HCT116 (cell line): ENCODE measurements at regions not wholly inside any gene's neighbourhood (a gene's known extent, or its start where the extent isn't known, plus 50 kb on each side); places are given as distances from the start of the nearest gene placed in this dataset.

Experiments
- ATAC-seq: fragments of 200-7000 bp; cut with Tn5 transposase; 2 replicates; pipeline ENCODE4 v1.9.1; 2020; ENCODE audit warnings: mild to moderate bottlenecking, moderate library complexity
- BruUV-seq: library from RNA; stranded (reverse); fragments of 400-500 nt; replicated peaks from 2 replicates; lab custom pipeline; 2021; lab: Mats Ljungman, UMichigan
- CTCF ChIA-PET: fragments of 300-600 bp; sonication (Branson Sonifier 250); formaldehyde crosslinking; loops from one replicate; lab custom pipeline; 2021; ENCODE audit warnings: antibody characterized with exemption; lab: Charles Lee
- POLR2A ChIA-PET: fragments of 300-600, 350-600 bp; sonication (Branson Sonifier 250); formaldehyde crosslinking; loops from one replicate; lab custom pipeline; 2021; ENCODE audit warnings: antibody characterized with exemption; lab: Charles Lee
- RAD21 ChIA-PET, 2 experiments: fragments of 300-600 bp; sonication (Branson Sonifier 250); formaldehyde crosslinking; loops; one replicate each; lab custom pipeline; 2023; ENCODE audit warnings: low total read pairs in 2 of 2; ENCODE audit not compliant: uncharacterized antibody in 2 of 2, unreplicated experiment in 2 of 2, low non-redundant PET in 1 of 2; lab: Charles Lee
- DNase-seq: peaks from one replicate; pipeline ENCODE4 v3.0.0-alpha.2; 2010; ENCODE audit warnings: low read depth, low spot score
- H2AFZ ChIP-seq: fragments of 200-600 bp; shearing (Covaris generic), sonication (generic); 2 replicates; pipeline ENCODE4 v1.6.1; 2017; ENCODE audit warnings: low read depth, mixed run types, mixed read lengths, antibody characterized with exemption, low read length; ENCODE audit not compliant: poor library complexity, severe bottlenecking
- H3K27ac ChIP-seq: 2 replicates; pipeline ENCODE4 v1.5.1; 2012; ENCODE audit warnings: low read depth, low read length
- H3K27me3 ChIP-seq: fragments of 200-600 bp; sonication (generic); 2 replicates; pipeline ENCODE4 v1.6.1; 2016; ENCODE audit warnings: mixed run types, low read length, mixed read lengths; ENCODE audit not compliant: insufficient read depth
- H3K36me3 ChIP-seq, 2 experiments: fragments of 200-500 bp in 1 of 2; fragments of 200-600 bp in 1 of 2; sonication (Bioruptor generic) in 1 of 2; sonication (generic) in 1 of 2; 2 replicates each; pipeline versions ENCODE4 v1.5.1 to v1.6.1; 2014 to 2016; ENCODE audit warnings: low read length in 2 of 2, inconsistent platforms in 1 of 2, mixed read lengths in 1 of 2, mixed run types in 1 of 2; ENCODE audit not compliant: insufficient read depth in 2 of 2, control insufficient read depth in 1 of 2
- H3K4me1 ChIP-seq, 2 experiments: fragments of 200-600 bp in 1 of 2; sonication (generic) in 1 of 2; 2 replicates each; pipeline versions ENCODE4 v1.5.1 to v1.6.1; 2012 to 2017; ENCODE audit warnings: low read length in 2 of 2, inconsistent platforms in 1 of 2, mild to moderate bottlenecking in 1 of 2, mixed read lengths in 1 of 2, mixed run types in 1 of 2, moderate library complexity in 1 of 2; ENCODE audit not compliant: insufficient read depth in 2 of 2, control insufficient read depth in 1 of 2
- H3K4me2 ChIP-seq: fragments of 200-600 bp; sonication (generic); 2 replicates; pipeline ENCODE4 v1.6.1; 2017; ENCODE audit warnings: mixed run types, low read length, mixed read lengths
- H3K4me3 ChIP-seq, 2 experiments: fragments of 200-600 bp in 1 of 2; sonication (generic) in 1 of 2; replicated peaks in 1 of 2; 2 replicates each; pipeline ENCODE4 v1.5.1; 2011 to 2016; ENCODE audit warnings: low read length in 2 of 2, control low read depth in 1 of 2, low read depth in 1 of 2, mild to moderate bottlenecking in 1 of 2, mixed read lengths in 1 of 2, mixed run types in 1 of 2
- H3K79me2 ChIP-seq: fragments of 200-600 bp; sonication (generic); 2 replicates; pipeline ENCODE4 v1.6.1; 2017; ENCODE audit warnings: mild to moderate bottlenecking, mixed run types, low read length, moderate library complexity, mixed read lengths; ENCODE audit not compliant: insufficient read depth
- H3K9ac ChIP-seq: fragments of 200-600 bp; sonication (generic); 2 replicates; pipeline ENCODE4 v1.6.1; 2016; ENCODE audit warnings: low read length, mixed read lengths
- H3K9me2 ChIP-seq: fragments of 200-600 bp; sonication (generic), shearing (Covaris generic); 2 replicates; pipeline ENCODE4 v1.6.1; 2017; ENCODE audit warnings: mixed run types, mild to moderate bottlenecking, moderate library complexity; ENCODE audit not compliant: insufficient read depth
- H3K9me3 ChIP-seq, 2 experiments: fragments of 200-500 bp in 1 of 2; fragments of 200-600 bp in 1 of 2; sonication (Bioruptor generic) in 1 of 2; sonication (generic) in 1 of 2; 2 replicates each; pipeline ENCODE4 v1.6.1; 2014 to 2017; ENCODE audit warnings: low read length in 2 of 2, mixed read lengths in 2 of 2, inconsistent platforms in 1 of 2, low read depth in 1 of 2, mild to moderate bottlenecking in 1 of 2, mixed run types in 1 of 2, moderate library complexity in 1 of 2; ENCODE audit not compliant: control insufficient read depth in 1 of 2, insufficient read depth in 1 of 2
- H4K20me1 ChIP-seq: fragments of 200-600 bp; sonication (generic), shearing (Covaris generic); 2 replicates; pipeline ENCODE4 v1.6.1; 2017; ENCODE audit warnings: mixed run types, mild to moderate bottlenecking, moderate library complexity; ENCODE audit not compliant: insufficient read depth
- ATF3 ChIP-seq: IDR thresholded peaks from 2 replicates; pipeline ENCODE4 v1.6.1; 2012
- CEBPB ChIP-seq: IDR thresholded peaks from 2 replicates; pipeline ENCODE4 v1.6.1; 2012; ENCODE audit warnings: low read depth
- CTCF ChIP-seq, 3 experiments: fragments of 200-600 bp in 1 of 3; sonication (generic) in 1 of 3; IDR thresholded peaks in 2 of 3; conservative IDR thresholded peaks in 1 of 3; 2 replicates each; pipeline ENCODE4 v1.5.1; 2012 to 2017; ENCODE audit warnings: low read depth in 2 of 3, low read length in 2 of 3, antibody characterized with exemption in 1 of 3, borderline replicate concordance in 1 of 3, control low read depth in 1 of 3, mild to moderate bottlenecking in 1 of 3, mixed read lengths in 1 of 3, mixed run types in 1 of 3, moderate library complexity in 1 of 3; ENCODE audit not compliant: insufficient read depth in 1 of 3
- ELF1 ChIP-seq: IDR thresholded peaks from 2 replicates; pipeline ENCODE4 v1.6.1; 2012; ENCODE audit warnings: low read depth, borderline replicate concordance
- EZH2phosphoT487 ChIP-seq: fragments of 200-600 bp; IDR thresholded peaks from 2 replicates; pipeline ENCODE4 v1.6.1; 2018; ENCODE audit warnings: antibody characterized with exemption, borderline replicate concordance
- FOSL1 ChIP-seq: IDR thresholded peaks from 2 replicates; pipeline ENCODE4 v1.6.1; 2012; ENCODE audit warnings: low read depth
- JUND ChIP-seq: IDR thresholded peaks from 2 replicates; pipeline ENCODE4 v1.6.1; 2012
- MAX ChIP-seq: IDR thresholded peaks from 2 replicates; pipeline ENCODE4 v1.6.1; 2012
- POLR2A ChIP-seq: IDR thresholded peaks from 2 replicates; pipeline ENCODE4 v1.7.0; 2011; ENCODE audit warnings: borderline replicate concordance; ENCODE audit not compliant: insufficient read depth, insufficient read length; ENCODE audit errors: extremely low read depth
- RAD21 ChIP-seq: IDR thresholded peaks from 2 replicates; pipeline ENCODE4 v1.6.1; 2012; ENCODE audit warnings: low read depth, mild to moderate bottlenecking
- SIN3A ChIP-seq: IDR thresholded peaks from 2 replicates; pipeline ENCODE4 v1.6.1; 2012; ENCODE audit warnings: low read depth
- SRF ChIP-seq: IDR thresholded peaks from 2 replicates; pipeline ENCODE4 v1.6.1; 2012; ENCODE audit warnings: low read depth
- intact Hi-C: fragments of 100-400 bp; cut with micrococcal nuclease; formaldehyde crosslinking; loops from 2 replicates; pipeline ENCODE4 v1.10.0; 2022

GRCh38 chr15:47887241-47887800 lies 170.0 kb downstream of the SEMA6D start:
- no peak for DNase-seq

GRCh38 chr15:47888385-47889100 lies 171.2 kb downstream of the SEMA6D start:
- ChIA-PET POLR2A (no interaction called here), RAD21 (no interaction called here), CTCF (no interaction called here)
- Histone ChIP-seq H3K27ac (no peak overlapping the region), H3K27me3 (no peaks in the 10 kb centered on the region), H3K9ac (no peak overlapping the region), H2AFZ (no peak overlapping the region), H3K9me2 (no peaks in the 10 kb centered on the region), H3K79me2 (no peaks in the 10 kb centered on the region), H3K9me3 (peaks cover 21 to 34% of the 10 kb centered on the region in 2 experiments; a peak in 2 of 4 replicates), H3K4me3 (no peak overlapping the region), H3K4me2 (no peak overlapping the region), H3K4me1 (no peaks in the 10 kb centered on the region), H3K36me3 (no peaks in the 10 kb centered on the region), H4K20me1 (no peaks in the 10 kb centered on the region)
- TF ChIP-seq CEBPB (no peak), RAD21 (no peak), POLR2A (no peak), ATF3 (no peak), CTCF (IDR thresholded peaks at IDR 0.05 in 2 of 3, conservative IDR thresholded peaks at IDR 0.05 in 1 of 3; ENCODE audit: borderline replicate concordance in 1 of 3, insufficient read depth in 1 of 3, low read depth in 2 of 3, low read length in 2 of 3) (no peak), JUND (no peak), SIN3A (no peak), MAX (no peak), EZH2phosphoT487 (no peak), FOSL1 (no peak)
- no peak for DNase-seq
- intact Hi-C loops: no loop called here
- ATAC-seq: no peak
- BruUV-seq: no TSS peak

More at GRCh38 chr15:47887241-47887800, 170.0 kb downstream of the SEMA6D start:
- Histone ChIP-seq H3K4me1 (no peaks in the 10 kb centered on the region), H2AFZ (no peak overlapping the region), H3K27ac (no peak overlapping the region), H3K9ac (no peak overlapping the region), H3K79me2 (no peaks in the 10 kb centered on the region), H3K4me3 (no peak overlapping the region), H3K4me2 (no peak overlapping the region), H4K20me1 (no peaks in the 10 kb centered on the region), H3K9me3 (peaks cover 23 to 34% of the 10 kb centered on the region in 2 experiments; a peak in 2 of 4 replicates), H3K27me3 (no peaks in the 10 kb centered on the region), H3K36me3 (no peaks in the 10 kb centered on the region), H3K9me2 (no peaks in the 10 kb centered on the region)
- POLR2A ChIA-PET: no interaction called here
- CTCF ChIA-PET: no interaction called here
- intact Hi-C loops: no loop called here
- RAD21 ChIA-PET: no interaction called here
- no peak for TF ChIP-seq ELF1
- no peak for TF ChIP-seq ATF3
- no peak for TF ChIP-seq CEBPB
- no peak for TF ChIP-seq POLR2A
- TF ChIP-seq SRF: no peak
- BruUV-seq: no TSS peak
- no peak for ATAC-seq
